ENCODE measurements at regions not wholly inside any gene's neighbourhood (a gene's known extent, or its start where the extent isn't known, plus 50 kb on each side); places are given as distances from the start of the nearest gene placed in this dataset.
A peak's percentile ranks its signal among the peaks of the same experiment; 100 is the strongest.
"Not testable (repeated sequence)": the region's sequence is repeated elsewhere in the genome, so short reads cannot be mapped to it uniquely, and the experiment has no call there.

- POLR2A ChIA-PET; H4K20me1 ChIP-seq (ENCODE audit: insufficient read depth); H2AFZ ChIP-seq (ENCODE audit: low read depth, low read length, poor library complexity, severe bottlenecking); DNase-seq (ENCODE audit: low read depth, low spot score); H3K27ac ChIP-seq (ENCODE audit: low read depth, low read length); H3K9me3 ChIP-seq (ENCODE audit: control insufficient read depth in 1 of 2, insufficient read depth in 1 of 2, low read depth in 1 of 2, low read length in 2 of 2); CTCF ChIA-PET; H3K4me2 ChIP-seq (ENCODE audit: low read length); RAD21 ChIA-PET (ENCODE audit: low non-redundant PET in 1 of 2, low total read pairs in 2 of 2, uncharacterized antibody in 2 of 2, unreplicated experiment in 2 of 2); H3K9me2 ChIP-seq (ENCODE audit: insufficient read depth); H3K9ac ChIP-seq (ENCODE audit: low read length); H3K79me2 ChIP-seq (ENCODE audit: insufficient read depth, low read length); H3K4me3 ChIP-seq (replicated peaks in 1 of 2; ENCODE audit: low read depth in 1 of 2, low read length in 2 of 2); H3K36me3 ChIP-seq (ENCODE audit: control insufficient read depth in 1 of 2, insufficient read depth in 2 of 2, low read length in 2 of 2); intact Hi-C loops (cut with micrococcal nuclease); H3K27me3 ChIP-seq (ENCODE audit: insufficient read depth, low read length); H3K4me1 ChIP-seq (ENCODE audit: control insufficient read depth in 1 of 2, insufficient read depth in 2 of 2, low read length in 2 of 2); BruUV-seq (replicated peaks): not testable (repeated sequence)
- ATAC-seq, result peak; percentile 90
Observed at GRCh38 chr21:8194042-8194441, 2327.3 kb upstream of the TPTE start.

- POLR2A ChIA-PET; H3K27me3 ChIP-seq (ENCODE audit: insufficient read depth, low read length); H3K9ac ChIP-seq (ENCODE audit: low read length); H3K4me2 ChIP-seq (ENCODE audit: low read length); H4K20me1 ChIP-seq (ENCODE audit: insufficient read depth); H3K9me2 ChIP-seq (ENCODE audit: insufficient read depth); RAD21 ChIA-PET (ENCODE audit: low non-redundant PET in 1 of 2, low total read pairs in 2 of 2, uncharacterized antibody in 2 of 2, unreplicated experiment in 2 of 2); CTCF ChIA-PET; H2AFZ ChIP-seq (ENCODE audit: low read depth, low read length, poor library complexity, severe bottlenecking); H3K4me3 ChIP-seq (replicated peaks in 1 of 2; ENCODE audit: low read depth in 1 of 2, low read length in 2 of 2); H3K36me3 ChIP-seq (ENCODE audit: control insufficient read depth in 1 of 2, insufficient read depth in 2 of 2, low read length in 2 of 2); BruUV-seq (replicated peaks); H3K27ac ChIP-seq (ENCODE audit: low read depth, low read length); H3K79me2 ChIP-seq (ENCODE audit: insufficient read depth, low read length); intact Hi-C loops (cut with micrococcal nuclease); H3K9me3 ChIP-seq (ENCODE audit: control insufficient read depth in 1 of 2, insufficient read depth in 1 of 2, low read depth in 1 of 2, low read length in 2 of 2); DNase-seq (ENCODE audit: low read depth, low spot score); H3K4me1 ChIP-seq (ENCODE audit: control insufficient read depth in 1 of 2, insufficient read depth in 2 of 2, low read length in 2 of 2): not testable (repeated sequence)
- ATAC-seq, result peak; percentile 59
Observed at GRCh38 chr21:8197377-8198027, 2323.9 kb upstream of the TPTE start.

DNA sequence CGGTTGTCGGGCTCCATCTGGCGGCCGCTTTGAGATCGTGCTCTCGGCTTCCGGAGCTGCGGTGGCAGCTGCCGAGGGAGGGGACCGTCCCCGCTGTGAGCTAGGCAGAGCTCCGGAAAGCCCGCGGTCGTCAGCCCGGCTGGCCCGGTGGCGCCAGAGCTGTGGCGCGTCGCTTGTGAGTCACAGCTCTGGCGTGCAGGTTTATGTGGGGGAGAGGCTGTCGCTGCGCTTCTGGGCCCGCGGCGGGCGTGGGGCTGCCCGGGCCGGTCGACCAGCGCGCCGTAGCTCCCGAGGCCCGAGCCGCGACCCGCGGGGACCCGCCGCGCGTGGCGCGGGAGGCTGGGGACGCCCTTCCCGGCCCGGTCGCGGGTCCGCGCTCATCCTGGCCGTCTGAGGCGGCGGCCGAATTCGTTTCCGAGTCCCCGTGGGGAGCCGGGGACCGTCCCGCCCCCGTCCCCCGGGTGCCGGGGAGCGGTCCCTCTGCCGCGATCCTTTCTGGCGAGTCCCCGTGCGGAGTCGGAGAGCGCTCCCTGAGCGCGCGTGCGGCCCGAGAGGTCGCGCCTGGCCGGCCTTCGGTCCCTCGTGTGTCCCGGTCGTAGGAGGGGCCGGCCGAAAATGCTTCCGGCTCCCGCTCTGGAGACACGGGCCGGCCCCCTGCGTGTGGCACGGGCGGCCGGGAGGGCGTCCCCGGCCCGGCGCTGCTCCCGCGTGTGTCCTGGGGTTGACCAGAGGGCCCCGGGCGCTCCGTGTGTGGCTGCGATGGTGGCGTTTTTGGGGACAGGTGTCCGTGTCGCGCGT lies 2316.1 kb upstream of the TPTE start:
- H3K79me2 ChIP-seq (ENCODE audit: insufficient read depth, low read length); H2AFZ ChIP-seq (ENCODE audit: low read depth, low read length, poor library complexity, severe bottlenecking); H3K9ac ChIP-seq (ENCODE audit: low read length); DNase-seq (ENCODE audit: low read depth, low spot score); H3K9me2 ChIP-seq (ENCODE audit: insufficient read depth); H3K4me2 ChIP-seq (ENCODE audit: low read length); H3K4me3 ChIP-seq (replicated peaks in 1 of 2; ENCODE audit: low read depth in 1 of 2, low read length in 2 of 2); RAD21 ChIA-PET (ENCODE audit: low non-redundant PET in 1 of 2, low total read pairs in 2 of 2, uncharacterized antibody in 2 of 2, unreplicated experiment in 2 of 2); H3K27me3 ChIP-seq (ENCODE audit: insufficient read depth, low read length); CTCF ChIA-PET; POLR2A ChIA-PET; H3K9me3 ChIP-seq (ENCODE audit: control insufficient read depth in 1 of 2, insufficient read depth in 1 of 2, low read depth in 1 of 2, low read length in 2 of 2); H3K36me3 ChIP-seq (ENCODE audit: control insufficient read depth in 1 of 2, insufficient read depth in 2 of 2, low read length in 2 of 2); H3K27ac ChIP-seq (ENCODE audit: low read depth, low read length); H4K20me1 ChIP-seq (ENCODE audit: insufficient read depth); BruUV-seq (replicated peaks); H3K4me1 ChIP-seq (ENCODE audit: control insufficient read depth in 1 of 2, insufficient read depth in 2 of 2, low read length in 2 of 2); intact Hi-C loops (cut with micrococcal nuclease): not testable (repeated sequence)
- ATAC-seq, result peak; percentile 100

GRCh38 chr21:8205892-8206188 lies 2315.5 kb upstream of the TPTE start:
- H4K20me1 ChIP-seq (ENCODE audit: insufficient read depth); BruUV-seq (replicated peaks); H3K9ac ChIP-seq (ENCODE audit: low read length); CTCF ChIA-PET; POLR2A ChIA-PET; RAD21 ChIA-PET (ENCODE audit: low non-redundant PET in 1 of 2, low total read pairs in 2 of 2, uncharacterized antibody in 2 of 2, unreplicated experiment in 2 of 2); H3K27ac ChIP-seq (ENCODE audit: low read depth, low read length); H3K79me2 ChIP-seq (ENCODE audit: insufficient read depth, low read length); H3K4me3 ChIP-seq (replicated peaks in 1 of 2; ENCODE audit: low read depth in 1 of 2, low read length in 2 of 2); DNase-seq (ENCODE audit: low read depth, low spot score); H3K9me3 ChIP-seq (ENCODE audit: control insufficient read depth in 1 of 2, insufficient read depth in 1 of 2, low read depth in 1 of 2, low read length in 2 of 2); H3K36me3 ChIP-seq (ENCODE audit: control insufficient read depth in 1 of 2, insufficient read depth in 2 of 2, low read length in 2 of 2); H2AFZ ChIP-seq (ENCODE audit: low read depth, low read length, poor library complexity, severe bottlenecking); H3K4me1 ChIP-seq (ENCODE audit: control insufficient read depth in 1 of 2, insufficient read depth in 2 of 2, low read length in 2 of 2); H3K4me2 ChIP-seq (ENCODE audit: low read length); H3K9me2 ChIP-seq (ENCODE audit: insufficient read depth); H3K27me3 ChIP-seq (ENCODE audit: insufficient read depth, low read length); intact Hi-C loops (cut with micrococcal nuclease): not testable (repeated sequence)
- peak; percentile 23 for ATAC-seq

Measured in HCT116 (cell line).